Ishikawa (cell line): ENCODE measurements at regions not wholly inside any gene's neighbourhood (a gene's known extent, or its start where the extent isn't known, plus 50 kb on each side); places are given as distances from the start of the nearest gene placed in this dataset.

Source experiments
- CEBPB ChIP-seq: IDR thresholded peaks from 2 replicates; pipeline ENCODE4 v1.6.1; 2012
- CREB1 ChIP-seq: IDR thresholded peaks from 2 replicates; pipeline ENCODE4 v1.6.1; 2012; ENCODE audit warnings: low read depth
- EGR1 ChIP-seq: IDR thresholded peaks from 2 replicates; pipeline ENCODE4 v1.6.1; 2012
- EP300 ChIP-seq: IDR thresholded peaks from 2 replicates; pipeline ENCODE4 v1.6.1; 2012; ENCODE audit warnings: borderline replicate concordance
- MAX ChIP-seq: IDR thresholded peaks from 2 replicates; pipeline ENCODE4 v1.6.1; 2012
- NFIC ChIP-seq: IDR thresholded peaks from 2 replicates; pipeline ENCODE4 v1.6.1; 2012
- RAD21 ChIP-seq: IDR thresholded peaks from 2 replicates; pipeline ENCODE4 v1.6.1; 2012; ENCODE audit warnings: low read depth
- REST ChIP-seq: IDR thresholded peaks from 2 replicates; pipeline ENCODE4 v1.6.1; 2012; ENCODE audit warnings: low read depth, mild to moderate bottlenecking
- TAF1 ChIP-seq: IDR thresholded peaks from 2 replicates; pipeline ENCODE4 v1.6.1; 2012; ENCODE audit warnings: low read depth, mild to moderate bottlenecking
- TEAD4 ChIP-seq: IDR thresholded peaks from 2 replicates; pipeline ENCODE4 v1.6.1; 2012

- TF ChIP-seq REST (no peak), RAD21 (no peak), EGR1 (no peak), MAX (no peak), NFIC (no peak), CEBPB (no peak), EP300 (no peak), TAF1 (no peak), CREB1 (no peak), TEAD4 (no peak)
These were observed 238.8 kb upstream of the DPH6 start for GRCh38 chr15:35784745-35785144.
